GM21526 (cell line): ENCODE measurements at regions not wholly inside any gene's neighbourhood (a gene's known extent, or its start where the extent isn't known, plus 50 kb on each side); places are given as distances from the start of the nearest gene placed in this dataset.
"Not testable (repeated sequence)": the region's sequence is repeated elsewhere in the genome, so short reads cannot be mapped to it uniquely, and the experiment has no call there.

Source experiments
- ATAC-seq: cut with Tn5 transposase; IDR thresholded peaks from one replicate; pipeline ENCODE4 v1.9.1; 2021; ENCODE audit warnings: moderate library complexity; ENCODE audit not compliant: unreplicated experiment, low FRiP score

GRCh38 chr3:69648126-69648525 is 91.1 kb upstream of the MITF start:
- ATAC-seq: no peak

- no peak for ATAC-seq
Measured at GRCh38 chr3:69647511-69648110, 91.7 kb upstream of the MITF start.

DNA sequence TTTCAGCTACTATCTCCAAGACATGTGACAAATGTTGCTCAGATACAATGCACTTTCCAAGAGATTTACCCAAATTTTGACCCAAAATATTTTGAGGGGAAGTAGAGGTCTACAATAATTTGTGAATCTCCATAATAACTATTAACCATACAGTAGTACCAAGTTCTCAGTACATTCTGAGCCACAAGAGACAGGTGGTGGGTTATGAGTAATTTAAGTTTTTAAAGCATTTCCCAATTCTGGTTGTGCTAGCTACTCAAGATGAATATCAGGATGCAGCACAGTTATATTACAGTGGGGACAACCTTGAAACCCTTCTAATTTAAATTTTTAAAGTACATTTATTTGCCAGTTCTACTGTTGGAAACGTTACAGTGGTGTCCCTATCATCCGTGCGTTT is 92.2 kb upstream of the MITF start:
- ATAC-seq: no peak

GRCh38 chr3:69646287-69647067 is 92.8 kb upstream of the MITF start:
- no peak for ATAC-seq

- ATAC-seq: no peak
Measured at GRCh38 chr3:69642606-69643005, 96.7 kb upstream of the MITF start.

DNA sequence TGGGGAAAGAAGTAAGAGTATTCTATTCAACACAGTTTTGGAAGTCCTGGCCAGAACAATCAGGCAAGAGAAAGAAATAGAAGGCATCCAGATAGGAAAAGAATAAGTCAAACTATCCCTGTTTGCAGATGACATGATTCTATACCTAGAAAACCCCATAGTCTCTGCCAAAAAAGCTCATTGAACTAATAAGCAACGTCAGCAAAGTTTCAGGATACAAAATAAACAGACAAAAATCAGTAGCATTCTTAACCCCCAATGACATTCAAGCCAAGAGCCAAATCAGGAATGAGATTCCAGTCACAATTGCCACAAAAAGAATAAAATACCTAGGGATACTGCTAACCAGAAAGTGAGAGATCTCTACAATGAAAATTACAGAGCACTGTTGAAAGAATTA is 99.4 kb upstream of the MITF start:
- ATAC-seq: no peak

DNA sequence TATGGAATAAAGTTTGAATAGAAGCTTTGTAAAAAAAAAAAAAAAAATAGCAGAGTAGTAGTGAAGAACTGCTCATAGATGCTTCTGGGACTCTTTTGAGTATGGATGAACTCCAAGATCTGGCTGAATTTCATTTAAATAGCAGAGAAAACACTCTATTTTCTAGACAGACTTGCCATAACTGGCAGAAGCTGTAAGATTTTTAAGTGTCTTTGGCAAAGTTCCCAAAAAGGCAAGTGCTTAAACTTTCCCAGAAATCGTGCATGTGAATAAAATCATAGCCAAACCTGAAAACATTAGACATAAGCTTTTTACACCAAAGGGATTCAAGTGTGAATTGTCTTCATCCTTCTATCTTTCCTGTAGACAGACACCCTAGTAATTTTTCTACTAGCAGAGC is 110.3 kb upstream of the MITF start:
- no peak for ATAC-seq

- ATAC-seq: no peak
Measured at GRCh38 chr3:69613286-69613685, 126.0 kb upstream of the MITF start.

DNA sequence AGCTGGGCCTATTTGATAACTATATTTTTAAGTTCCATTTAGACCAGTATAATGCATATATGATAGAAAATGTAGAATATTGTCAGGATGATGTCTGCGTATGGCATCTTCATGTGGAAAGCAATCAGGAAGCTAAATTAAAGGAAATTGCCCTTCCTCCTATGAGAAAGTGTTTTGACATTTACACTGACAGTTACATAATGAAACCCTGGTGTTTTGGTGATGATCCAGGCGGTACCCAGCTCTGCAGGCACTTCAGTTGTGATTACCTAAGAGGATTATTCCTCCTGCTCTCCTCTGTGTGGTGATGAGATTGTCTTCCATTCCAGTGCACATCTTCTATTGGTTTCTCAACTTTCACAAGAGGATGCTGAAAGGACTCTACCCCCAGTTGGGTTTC is 126.5 kb upstream of the MITF start:
- ATAC-seq: no peak

GRCh38 chr3:69609566-69609965 is 129.7 kb upstream of the MITF start:
- not testable (repeated sequence) for ATAC-seq

GRCh38 chr3:69607466-69608305 is 131.6 kb upstream of the MITF start:
- no peak for ATAC-seq

DNA sequence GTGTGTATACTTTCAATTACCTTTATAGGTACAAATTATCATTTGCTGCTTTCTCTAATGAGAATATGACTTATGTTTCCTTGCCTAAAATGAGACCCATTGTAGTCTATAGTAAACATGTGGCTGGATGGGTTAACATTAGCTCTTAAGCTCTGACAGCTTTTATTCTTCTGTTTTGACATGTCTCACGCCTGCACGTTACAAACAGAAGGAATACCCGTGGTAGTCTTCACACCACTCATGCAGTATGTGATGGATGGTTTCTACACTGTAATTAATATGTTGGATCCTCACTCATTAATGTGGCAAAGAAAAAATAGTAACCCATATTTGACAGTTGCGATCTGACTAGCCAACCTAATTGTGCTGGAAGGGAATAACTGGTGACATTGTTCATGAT is 133.4 kb upstream of the MITF start:
- ATAC-seq: no peak

DNA sequence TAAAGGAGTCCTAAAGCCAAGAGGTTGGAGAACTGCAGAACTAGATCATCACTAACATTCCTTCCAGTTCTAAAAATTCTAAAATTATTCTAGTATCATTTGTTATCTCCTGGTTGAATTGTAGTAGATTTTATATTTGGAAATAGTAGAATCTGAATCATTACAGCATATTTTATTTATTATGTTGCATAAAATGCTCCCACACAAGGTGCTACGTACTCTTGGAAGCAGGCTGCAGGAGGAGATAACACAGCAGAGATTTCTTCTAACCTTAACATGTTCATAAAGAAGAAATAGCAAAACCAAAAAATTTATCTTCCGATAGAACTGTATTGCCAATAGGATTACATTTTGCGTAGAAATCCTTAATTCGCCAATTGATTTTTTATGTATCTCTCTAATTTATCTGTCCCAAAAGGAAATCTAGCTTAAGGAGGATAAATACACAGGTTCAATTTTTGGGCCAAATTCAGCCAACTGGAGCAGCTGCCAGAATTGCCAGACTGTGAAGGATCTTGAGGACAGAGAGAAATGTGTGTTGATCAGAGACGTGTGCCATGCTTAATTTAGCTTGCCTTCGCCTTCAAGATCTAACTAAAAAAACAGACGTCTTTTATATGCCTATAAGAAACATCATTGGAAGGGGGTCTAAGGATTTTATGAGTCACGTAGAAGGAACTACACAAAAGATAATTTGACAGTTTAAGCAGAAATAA is 134.4 kb upstream of the MITF start:
- ATAC-seq: no peak

DNA sequence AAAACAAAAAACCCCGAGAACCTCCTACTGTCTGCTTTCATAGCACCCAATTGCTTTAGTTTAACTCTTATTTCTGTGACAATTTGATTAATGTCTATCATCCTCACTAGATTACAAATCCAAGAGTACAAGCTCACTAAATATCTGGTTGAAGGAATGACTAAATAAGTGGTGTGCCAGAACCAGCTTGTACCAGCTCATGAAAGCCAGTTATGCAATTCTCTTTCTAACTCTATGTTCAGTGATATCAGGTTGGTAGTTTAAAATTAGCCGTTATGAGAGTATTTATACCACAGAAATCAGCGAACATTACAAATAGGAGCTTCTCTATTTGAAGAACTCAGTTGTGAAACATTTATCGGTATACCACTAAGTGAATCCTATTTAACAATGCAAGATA is 137.2 kb upstream of the MITF start:
- ATAC-seq: no peak

GRCh38 chr3:69594286-69594685 is 145.0 kb upstream of the MITF start:
- no peak for ATAC-seq

GRCh38 chr3:69591164-69591736 is 148.0 kb upstream of the MITF start:
- no peak for ATAC-seq

DNA sequence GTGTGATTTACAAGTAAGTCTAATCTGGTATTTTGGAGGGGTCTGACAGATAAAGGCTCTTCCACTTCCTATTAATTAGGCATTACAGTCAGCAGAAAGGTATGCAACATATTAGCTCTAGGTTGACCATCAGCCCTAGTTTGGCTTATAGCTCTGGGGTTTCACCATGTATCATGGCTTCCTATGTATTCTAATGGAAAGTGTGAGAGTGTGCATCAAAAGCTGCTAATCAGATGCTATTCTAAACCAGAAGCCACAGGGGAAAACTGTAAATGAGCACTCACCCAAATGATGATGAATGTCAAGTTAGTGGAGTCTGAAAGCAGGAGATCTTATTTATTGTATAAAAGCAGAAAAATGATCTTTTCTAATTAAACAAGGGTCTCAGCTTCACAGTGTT is 149.2 kb upstream of the MITF start:
- no peak for ATAC-seq

GRCh38 chr3:69588170-69588569 is 151.1 kb upstream of the MITF start:
- no peak for ATAC-seq

- ATAC-seq: no peak
Measured at GRCh38 chr3:69585472-69585871, 153.8 kb upstream of the MITF start.

- no peak for ATAC-seq
Measured at GRCh38 chr3:69582044-69582443, 157.2 kb upstream of the MITF start.
